ENCODE measurements at regions not wholly inside any gene's neighbourhood (a gene's known extent, or its start where the extent isn't known, plus 50 kb on each side); places are given as distances from the start of the nearest gene placed in this dataset.
"Not testable (repeated sequence)": the region's sequence is repeated elsewhere in the genome, so short reads cannot be mapped to it uniquely, and the experiment has no call there.

GRCh38 chr6:121020656-121021055 lies 313.6 kb downstream of the TBC1D32 start:
- no peak for DNase-seq

- no peak for DNase-seq
These were observed 325.7 kb downstream of the TBC1D32 start for GRCh38 chr6:121008553-121008952.

GRCh38 chr6:121006024-121006423 lies 328.3 kb downstream of the TBC1D32 start:
- no peak for DNase-seq

GRCh38 chr6:121000381-121000780 lies 333.9 kb downstream of the TBC1D32 start:
- no peak for DNase-seq

GRCh38 chr6:120996340-120996739 lies 337.9 kb downstream of the TBC1D32 start:
- no peak for DNase-seq

GRCh38 chr6:120994573-120994967 lies 339.7 kb downstream of the TBC1D32 start:
- DNase-seq: no peak

- DNase-seq: no peak
These were observed 340.2 kb downstream of the TBC1D32 start for GRCh38 chr6:120993929-120994572.

- no peak for DNase-seq
These were observed 342.0 kb downstream of the TBC1D32 start for GRCh38 chr6:120992257-120992656.

- DNase-seq: no peak
These were observed 343.4 kb downstream of the TBC1D32 start for GRCh38 chr6:120990866-120991265.

- no peak for DNase-seq
These were observed 352.4 kb downstream of the TBC1D32 start for GRCh38 chr6:120981835-120982234.

- DNase-seq: no peak
These were observed 368.0 kb downstream of the TBC1D32 start for GRCh38 chr6:120966321-120966720.

GRCh38 chr6:120965814-120966213 lies 368.5 kb downstream of the TBC1D32 start:
- DNase-seq: no peak

- no peak for DNase-seq
These were observed 373.5 kb downstream of the TBC1D32 start for GRCh38 chr6:120960761-120961160.

GRCh38 chr6:120954111-120954510 lies 380.2 kb downstream of the TBC1D32 start:
- DNase-seq: no peak

GRCh38 chr6:120951258-120951657 lies 383.0 kb downstream of the TBC1D32 start:
- no peak for DNase-seq

GRCh38 chr6:120947111-120947510 lies 387.2 kb downstream of the TBC1D32 start:
- DNase-seq: no peak

- no peak for DNase-seq
These were observed 388.2 kb downstream of the TBC1D32 start for GRCh38 chr6:120945905-120946594.

- DNase-seq: no peak
These were observed 395.3 kb downstream of the TBC1D32 start for GRCh38 chr6:120938876-120939472.

- no peak for DNase-seq
These were observed 396.0 kb downstream of the TBC1D32 start for GRCh38 chr6:120938164-120938875.

- DNase-seq: no peak
These were observed 398.4 kb downstream of the TBC1D32 start for GRCh38 chr6:120935908-120936307.

GRCh38 chr6:120935016-120935415 lies 399.3 kb downstream of the TBC1D32 start:
- DNase-seq: no peak

- DNase-seq: not testable (repeated sequence)
These were observed 402.6 kb downstream of the TBC1D32 start for GRCh38 chr6:120931520-120932180.

GRCh38 chr6:120930500-120930899 lies 403.8 kb downstream of the TBC1D32 start:
- DNase-seq: not testable (repeated sequence)

Measured in NCI-H510A (cell line).